ENCODE measurements at regions not wholly inside any gene's neighbourhood (a gene's known extent, or its start where the extent isn't known, plus 50 kb on each side); places are given as distances from the start of the nearest gene placed in this dataset.

DNA sequence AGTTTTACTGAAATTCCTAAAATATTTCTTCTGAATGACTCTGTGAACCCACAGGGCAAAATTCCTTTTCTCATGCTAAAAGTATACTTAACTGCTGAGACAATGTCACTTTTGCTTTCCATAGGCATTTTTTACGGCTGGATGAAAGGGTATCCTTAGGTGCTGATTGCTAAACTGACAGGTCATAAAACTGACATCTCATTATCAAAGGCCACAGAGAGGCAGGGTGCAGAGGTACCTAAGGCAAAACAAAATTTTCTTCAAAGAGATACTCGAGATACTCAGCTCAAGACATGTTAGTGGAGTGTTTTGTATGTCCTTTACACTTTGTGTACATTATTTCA, 62.0 kb upstream of the WDR75 start:
- Histone ChIP-seq H3K9me2 (replicated peaks; ENCODE audit: control insufficient read depth, low read length) (no peaks in the 10 kb centered on the region), H4K20me1 (ENCODE audit: control insufficient read depth, insufficient read depth, low read depth, low read length) (no peaks in the 10 kb centered on the region), H3F3A (ENCODE audit: control insufficient read depth, insufficient read depth) (no peaks in the 10 kb centered on the region), H3K79me2 (ENCODE audit: control insufficient read depth, low read length) (no peaks in the 10 kb centered on the region), H3K27me3 (ENCODE audit: control insufficient read depth, low read length) (no peaks in the 10 kb centered on the region), H3K27ac (ENCODE audit: low read depth, low read length) (no peak overlapping the region), H3K4me3 (ENCODE audit: low read length) (no peak overlapping the region), H3K36me3 (ENCODE audit: control insufficient read depth, low read length) (no peaks in the 10 kb centered on the region), H3K4me2 (ENCODE audit: low read length) (no peak overlapping the region), H3K4me1 (ENCODE audit: control insufficient read depth, low read length) (no peaks in the 10 kb centered on the region), H3K9me3 (ENCODE audit: control insufficient read depth, insufficient read depth, low read length) (no peaks in the 10 kb centered on the region)
- TF ChIP-seq EZH2phosphoT487 (IDR thresholded peaks at IDR 0.05; ENCODE audit: borderline replicate concordance, low read length): no peak
- TF ChIP-seq, protein P1, sequence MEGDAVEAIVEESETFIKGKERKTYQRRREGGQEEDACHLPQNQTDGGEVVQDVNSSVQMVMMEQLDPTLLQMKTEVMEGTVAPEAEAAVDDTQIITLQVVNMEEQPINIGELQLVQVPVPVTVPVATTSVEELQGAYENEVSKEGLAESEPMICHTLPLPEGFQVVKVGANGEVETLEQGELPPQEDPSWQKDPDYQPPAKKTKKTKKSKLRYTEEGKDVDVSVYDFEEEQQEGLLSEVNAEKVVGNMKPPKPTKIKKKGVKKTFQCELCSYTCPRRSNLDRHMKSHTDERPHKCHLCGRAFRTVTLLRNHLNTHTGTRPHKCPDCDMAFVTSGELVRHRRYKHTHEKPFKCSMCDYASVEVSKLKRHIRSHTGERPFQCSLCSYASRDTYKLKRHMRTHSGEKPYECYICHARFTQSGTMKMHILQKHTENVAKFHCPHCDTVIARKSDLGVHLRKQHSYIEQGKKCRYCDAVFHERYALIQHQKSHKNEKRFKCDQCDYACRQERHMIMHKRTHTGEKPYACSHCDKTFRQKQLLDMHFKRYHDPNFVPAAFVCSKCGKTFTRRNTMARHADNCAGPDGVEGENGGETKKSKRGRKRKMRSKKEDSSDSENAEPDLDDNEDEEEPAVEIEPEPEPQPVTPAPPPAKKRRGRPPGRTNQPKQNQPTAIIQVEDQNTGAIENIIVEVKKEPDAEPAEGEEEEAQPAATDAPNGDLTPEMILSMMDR (IDR thresholded peaks at IDR 0.05; ENCODE audit: low read depth, low read length, poor library complexity, severe bottlenecking): no peak

DNA sequence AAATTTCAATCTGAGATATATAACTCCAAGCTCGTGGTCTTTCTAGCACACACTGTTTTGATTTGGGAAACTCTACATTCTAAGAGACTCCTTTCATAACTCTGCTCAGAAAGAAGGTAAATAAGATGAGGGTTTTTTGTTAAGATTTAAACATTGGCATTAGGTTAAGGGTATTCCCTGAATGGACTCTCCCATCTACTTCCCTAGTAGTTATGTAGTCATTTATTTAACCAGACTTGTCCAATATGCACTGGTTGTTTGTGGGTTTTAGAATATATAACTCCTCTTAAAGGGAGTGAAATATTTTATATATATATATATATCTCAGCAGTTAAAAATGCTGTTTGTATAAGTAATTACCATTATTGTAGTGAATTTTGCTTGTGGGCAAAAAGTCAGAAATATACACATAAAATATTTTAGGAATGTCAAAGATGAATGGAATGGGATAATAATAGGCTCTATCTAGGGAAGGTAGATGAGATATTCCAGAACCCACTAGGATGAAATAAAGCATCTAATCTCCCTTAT, 61.5 kb upstream of the WDR75 start:
- H3K4me1 ChIP-seq (ENCODE audit: control insufficient read depth, low read length): no peaks in the 10 kb centered on the region
- H3F3A ChIP-seq (ENCODE audit: control insufficient read depth, insufficient read depth): no peaks in the 10 kb centered on the region
- TF ChIP-seq, protein P1 (IDR thresholded peaks at IDR 0.05; ENCODE audit: low read depth, low read length, poor library complexity, severe bottlenecking): no peak
- TF ChIP-seq EZH2phosphoT487 (IDR thresholded peaks at IDR 0.05; ENCODE audit: borderline replicate concordance, low read length): no peak
- H4K20me1 ChIP-seq (ENCODE audit: control insufficient read depth, insufficient read depth, low read depth, low read length): no peaks in the 10 kb centered on the region
- H3K9me3 ChIP-seq (ENCODE audit: control insufficient read depth, insufficient read depth, low read length): no peaks in the 10 kb centered on the region
- H3K36me3 ChIP-seq (ENCODE audit: control insufficient read depth, low read length): no peaks in the 10 kb centered on the region
- H3K4me3 ChIP-seq (ENCODE audit: low read length): no peak overlapping the region
- no peaks in the 10 kb centered on the region for H3K27me3 ChIP-seq (ENCODE audit: control insufficient read depth, low read length)
- H3K27ac ChIP-seq (ENCODE audit: low read depth, low read length): no peak overlapping the region
- no peak overlapping the region for H3K4me2 ChIP-seq (ENCODE audit: low read length)
- no peaks in the 10 kb centered on the region for H3K79me2 ChIP-seq (ENCODE audit: control insufficient read depth, low read length)
- H3K9me2 ChIP-seq (replicated peaks; ENCODE audit: control insufficient read depth, low read length): no peaks in the 10 kb centered on the region

DNA sequence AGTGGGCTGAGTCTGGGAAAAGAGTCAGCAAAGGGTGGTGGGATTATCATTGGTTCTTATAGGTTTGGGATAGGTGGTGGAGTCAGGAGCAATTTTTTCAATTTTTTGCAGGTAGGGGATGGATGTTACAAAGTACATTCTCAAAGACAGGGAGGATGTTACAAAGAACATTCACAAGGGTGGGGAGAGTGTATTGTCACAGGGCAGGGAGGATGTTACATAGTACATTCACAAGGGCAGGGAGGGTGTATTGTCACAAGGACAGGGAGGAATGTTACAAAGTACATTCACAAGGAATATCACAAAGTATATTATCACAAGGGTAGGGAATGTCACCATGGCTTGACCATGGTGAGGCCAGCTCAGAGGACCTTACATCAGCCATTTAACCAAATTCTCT, 58.6 kb upstream of the WDR75 start:
- Histone ChIP-seq H3K27ac (ENCODE audit: low read depth, low read length) (no peak overlapping the region), H3K9me3 (ENCODE audit: control insufficient read depth, insufficient read depth, low read length) (no peaks in the 10 kb centered on the region), H3K79me2 (ENCODE audit: control insufficient read depth, low read length) (no peaks in the 10 kb centered on the region), H3K36me3 (ENCODE audit: control insufficient read depth, low read length) (no peaks in the 10 kb centered on the region), H3K4me3 (ENCODE audit: low read length) (no peak overlapping the region), H4K20me1 (ENCODE audit: control insufficient read depth, insufficient read depth, low read depth, low read length) (no peaks in the 10 kb centered on the region), H3K27me3 (ENCODE audit: control insufficient read depth, low read length) (no peaks in the 10 kb centered on the region), H3F3A (ENCODE audit: control insufficient read depth, insufficient read depth) (no peaks in the 10 kb centered on the region), H3K4me2 (ENCODE audit: low read length) (no peak overlapping the region), H3K9me2 (replicated peaks; ENCODE audit: control insufficient read depth, low read length) (no peaks in the 10 kb centered on the region), H3K4me1 (ENCODE audit: control insufficient read depth, low read length) (no peaks in the 10 kb centered on the region)
- TF ChIP-seq, protein P1 (IDR thresholded peaks at IDR 0.05; ENCODE audit: low read depth, low read length, poor library complexity, severe bottlenecking): no peak
- TF ChIP-seq EZH2phosphoT487 (IDR thresholded peaks at IDR 0.05; ENCODE audit: borderline replicate concordance, low read length): no peak

All from DOHH2 (cell line).